H9 (cell line): ENCODE measurements at regions not wholly inside any gene's neighbourhood (a gene's known extent, or its start where the extent isn't known, plus 50 kb on each side); places are given as distances from the start of the nearest gene placed in this dataset.

Experiments used
- DNase-seq: peaks from one replicate; pipeline ENCODE4 v3.0.0-alpha.2; 2017
- H2AFZ ChIP-seq: one replicate; pipeline ENCODE4 v1.6.1; 2013; ENCODE audit warnings: mild to moderate bottlenecking, low read length, control low read depth, moderate library complexity
- H2AK5ac ChIP-seq: 2 replicates; pipeline ENCODE4 v1.6.1; 2013; ENCODE audit warnings: low read length, control low read depth, mixed read lengths; ENCODE audit not compliant: insufficient read length
- H2BK120ac ChIP-seq: one replicate; pipeline ENCODE4 v1.6.1; 2013; ENCODE audit warnings: low read depth, mild to moderate bottlenecking, low read length, control low read depth, inconsistent platforms; ENCODE audit not compliant: poor library complexity, severe bottlenecking
- H2BK12ac ChIP-seq: 2 replicates; pipeline ENCODE4 v1.6.1; 2013; ENCODE audit warnings: low read length, control low read depth, mixed read lengths, low read depth; ENCODE audit not compliant: insufficient read length
- H2BK15ac ChIP-seq: 2 replicates; pipeline ENCODE4 v1.6.1; 2013; ENCODE audit warnings: low read depth, low read length, control low read depth
- H2BK20ac ChIP-seq: one replicate; pipeline ENCODE4 v1.6.1; 2013; ENCODE audit warnings: low read depth, mild to moderate bottlenecking, low read length, control low read depth, inconsistent platforms; ENCODE audit not compliant: poor library complexity, severe bottlenecking
- H2BK5ac ChIP-seq: 2 replicates; pipeline ENCODE4 v1.6.1; 2013; ENCODE audit warnings: low read length, control low read depth, mixed read lengths; ENCODE audit not compliant: insufficient read length
- H3K14ac ChIP-seq: 2 replicates; pipeline ENCODE4 v1.6.1; 2013; ENCODE audit warnings: low read length, control low read depth; ENCODE audit not compliant: insufficient read depth
- H3K18ac ChIP-seq: 2 replicates; pipeline ENCODE4 v1.6.1; 2013; ENCODE audit warnings: low read depth, mild to moderate bottlenecking, mixed read lengths, low read length, control low read depth; ENCODE audit not compliant: insufficient read length
- H3K23ac ChIP-seq: 2 replicates; pipeline ENCODE4 v1.6.1; 2013; ENCODE audit warnings: low read length, control low read depth, mixed read lengths, low read depth; ENCODE audit not compliant: insufficient read length
- H3K23me2 ChIP-seq: 2 replicates; pipeline ENCODE4 v1.6.1; 2013; ENCODE audit warnings: low read depth, mild to moderate bottlenecking, mixed read lengths, low read length, control low read depth; ENCODE audit not compliant: insufficient read length, poor library complexity, severe bottlenecking
- H3K27ac ChIP-seq: 2 replicates; pipeline ENCODE4 v1.5.1; 2013; ENCODE audit warnings: low read length, control low read depth, mixed read lengths, low read depth; ENCODE audit not compliant: insufficient read length
- H3K27me3 ChIP-seq: 2 replicates; pipeline ENCODE4 v1.6.1; 2013; ENCODE audit warnings: low read length, control low read depth, inconsistent platforms; ENCODE audit not compliant: insufficient read depth
- H3K4ac ChIP-seq: 2 replicates; pipeline ENCODE4 v1.6.1; 2013; ENCODE audit warnings: low read depth, mild to moderate bottlenecking, control low read depth, inconsistent platforms, low read length, moderate library complexity
- H3K4me1 ChIP-seq: 2 replicates; pipeline ENCODE4 v1.6.1; 2013; ENCODE audit warnings: low read length, control low read depth, inconsistent platforms; ENCODE audit not compliant: insufficient read depth
- H3K4me2 ChIP-seq: 2 replicates; pipeline ENCODE4 v1.6.1; 2013; ENCODE audit warnings: low read length, control low read depth, mixed read lengths; ENCODE audit not compliant: insufficient read length, insufficient read depth
- H3K56ac ChIP-seq: 2 replicates; pipeline ENCODE4 v1.6.1; 2013; ENCODE audit warnings: low read depth, mild to moderate bottlenecking, mixed read lengths, low read length, control low read depth; ENCODE audit not compliant: insufficient read length
- H3K79me1 ChIP-seq: 2 replicates; pipeline ENCODE4 v1.6.1; 2013; ENCODE audit warnings: low read depth, mild to moderate bottlenecking, moderate library complexity, low read length, control low read depth, inconsistent platforms; ENCODE audit not compliant: insufficient read depth, poor library complexity, severe bottlenecking
- H3K79me2 ChIP-seq: 2 replicates; pipeline ENCODE4 v1.6.1; 2013; ENCODE audit warnings: low read length, control low read depth, inconsistent platforms; ENCODE audit not compliant: insufficient read depth
- H3K9ac ChIP-seq: 2 replicates; pipeline ENCODE4 v1.6.1; 2013; ENCODE audit warnings: low read length, control low read depth, mixed read lengths; ENCODE audit not compliant: insufficient read length; ENCODE audit errors: extremely low read depth
- H3K9me3 ChIP-seq: one replicate; pipeline ENCODE4 v1.6.1; 2013; ENCODE audit warnings: low read depth, low read length, inconsistent platforms; ENCODE audit not compliant: control insufficient read depth
- H3T11ph ChIP-seq: one replicate; pipeline ENCODE4 v1.6.1; 2013; ENCODE audit warnings: mild to moderate bottlenecking, low read length, control low read depth, inconsistent platforms
- H4K20me1 ChIP-seq: one replicate; pipeline ENCODE4 v1.6.1; 2013; ENCODE audit not compliant: control insufficient read depth, insufficient read length, insufficient read depth
- H4K5ac ChIP-seq: 2 replicates; pipeline ENCODE4 v1.6.1; 2013; ENCODE audit warnings: low read depth, mild to moderate bottlenecking, mixed read lengths, low read length, control low read depth; ENCODE audit not compliant: insufficient read length
- H4K8ac ChIP-seq: replicated peaks from 2 replicates; pipeline ENCODE4 v1.6.1; 2013; ENCODE audit warnings: low read length, control low read depth, mixed read lengths, low read depth; ENCODE audit not compliant: insufficient read length
- H4K91ac ChIP-seq: 2 replicates; pipeline ENCODE4 v1.6.1; 2013; ENCODE audit warnings: low read depth, mild to moderate bottlenecking, moderate library complexity, mixed read lengths, low read length, control low read depth; ENCODE audit not compliant: insufficient read length
- H3K27ac Mint-ChIP-seq, 3 experiments: 2 replicates in 2 of 3; 3 replicates in 1 of 3; pipeline ENCODE4 v1.8.0; 2020 to 2021; ENCODE audit warnings: mixed read lengths in 3 of 3, mild to moderate bottlenecking in 1 of 3, moderate library complexity in 1 of 3
- H3K27me3 Mint-ChIP-seq: 2 replicates; pipeline ENCODE4 v1.8.0; 2021; ENCODE audit warnings: low read depth, mild to moderate bottlenecking, moderate library complexity, mixed read lengths
- H3K36me3 Mint-ChIP-seq, 3 experiments: 2 replicates in 2 of 3; 3 replicates in 1 of 3; pipeline ENCODE4 v1.8.0; 2020 to 2021; ENCODE audit warnings: low read depth in 3 of 3, mixed read lengths in 3 of 3; ENCODE audit not compliant: insufficient read depth in 1 of 3
- H3K4me1 Mint-ChIP-seq, 2 experiments: 2 replicates each; pipeline ENCODE4 v1.8.0; 2020; ENCODE audit warnings: mixed read lengths in 2 of 2
- H3K4me3 Mint-ChIP-seq, 2 experiments: 2 replicates in 1 of 2; 3 replicates in 1 of 2; pipeline ENCODE4 v1.8.0; 2020 to 2021; ENCODE audit warnings: mild to moderate bottlenecking in 2 of 2, mixed read lengths in 2 of 2, moderate library complexity in 1 of 2
- H3K9me3 Mint-ChIP-seq, 2 experiments: 2 replicates in 1 of 2; 3 replicates in 1 of 2; pipeline ENCODE4 v1.8.0; 2020; ENCODE audit warnings: mild to moderate bottlenecking in 2 of 2, mixed read lengths in 2 of 2, moderate library complexity in 1 of 2
- WGBS: extraction: QIAGEN DNeasy Blood & Tissue Kit; methylation state at CpG from one replicate; pipeline ENCODE4 v1.1.7; 2013; ENCODE audit warnings: missing lambda C conversion rate, low lambda C conversion rate, mixed read lengths; ENCODE audit not compliant: insufficient read length; ENCODE audit errors: extremely low coverage; 5-methylcytosine and 5-hydroxymethylcytosine counted together
- TF ChIP-seq, protein P1 (sequence below): fragments of 200-600 bp; sonication (generic); conservative IDR thresholded peaks from 3 replicates; pipeline ENCODE4 v1.8.0; 2021; ENCODE audit warnings: antibody characterized with exemption, mild to moderate bottlenecking

DNA sequence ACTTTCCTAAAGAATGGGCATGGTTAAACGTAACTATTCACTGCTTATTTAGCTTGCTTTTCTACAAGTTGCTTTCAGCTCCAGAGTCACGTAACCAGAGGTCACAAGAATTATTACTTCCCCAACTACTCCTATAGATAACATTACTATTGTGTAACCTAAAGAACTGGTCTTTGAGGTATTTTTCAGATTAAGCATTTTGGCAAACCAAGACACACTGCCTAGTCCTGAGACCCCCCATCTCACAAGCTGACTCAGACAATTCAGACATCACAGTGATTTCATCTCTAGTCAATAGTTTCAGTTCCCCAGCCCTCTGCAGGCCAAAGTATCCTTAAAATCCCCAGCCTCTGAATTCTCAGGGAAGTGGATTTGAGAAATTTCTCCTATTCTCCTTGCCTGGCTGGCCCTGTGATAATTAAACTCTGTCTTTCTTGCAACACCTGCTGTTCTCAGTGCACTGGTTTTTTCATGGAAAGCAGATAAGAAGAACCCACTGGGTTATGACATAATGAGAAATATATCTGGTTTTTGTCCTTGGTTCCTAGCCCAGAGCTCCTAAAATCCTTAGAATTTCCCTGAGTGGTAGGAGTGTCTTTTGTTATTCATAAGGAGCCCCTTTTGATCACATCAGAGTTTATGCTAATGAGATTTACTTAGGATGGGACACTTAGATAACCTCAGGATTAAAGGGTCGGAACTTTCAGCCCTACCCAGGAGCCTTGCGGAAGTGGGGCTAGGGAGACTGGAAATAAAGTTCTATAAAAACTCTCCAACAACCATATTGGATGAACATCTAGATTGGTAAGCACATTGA, 1310.8 kb upstream of the CHAC2 start:
- Histone ChIP-seq H3K27me3 (no peaks in the 10 kb centered on the region), H3K23ac (no peak overlapping the region), H2AK5ac (no peak overlapping the region), H3K14ac (no peak overlapping the region), H3K18ac (no peak overlapping the region), H3K56ac (no peak overlapping the region), H4K8ac (no peak overlapping the region), H3K79me1 (no peaks in the 10 kb centered on the region), H3K4ac (no peak overlapping the region), H4K91ac (no peak overlapping the region), H4K5ac (no peak overlapping the region), H3K23me2 (no peaks in the 10 kb centered on the region), H2BK12ac (no peak overlapping the region), H3K27ac (no peak overlapping the region), H3K9ac (no peak overlapping the region), H3K4me2 (no peak overlapping the region), H2BK120ac (no peak overlapping the region), H2BK15ac (no peak overlapping the region), H2AFZ (no peak overlapping the region), H3T11ph (no peak overlapping the region), H2BK5ac (no peak overlapping the region), H3K4me1 (peaks cover 4% of the 10 kb centered on the region; the same call in 1 of the 2 replicates), H3K79me2 (no peaks in the 10 kb centered on the region), H3K9me3 (no peaks in the 10 kb centered on the region), H4K20me1 (no peaks in the 10 kb centered on the region), H2BK20ac (no peak overlapping the region)
- Mint-ChIP-seq H3K36me3 (no peaks in the 10 kb centered on the region), H3K27ac (peak overlapping the region in 2 of 3 experiments; percentile 57 to 86; a peak in 4 of 7 replicates), H3K4me1 (peaks cover 21 to 24% of the 10 kb centered on the region in 2 experiments), H3K27me3 (no peaks in the 10 kb centered on the region), H3K4me3 (no peak overlapping the region), H3K9me3 (no peaks in the 10 kb centered on the region)
- DNase-seq: no peak
- TF ChIP-seq, protein P1, sequence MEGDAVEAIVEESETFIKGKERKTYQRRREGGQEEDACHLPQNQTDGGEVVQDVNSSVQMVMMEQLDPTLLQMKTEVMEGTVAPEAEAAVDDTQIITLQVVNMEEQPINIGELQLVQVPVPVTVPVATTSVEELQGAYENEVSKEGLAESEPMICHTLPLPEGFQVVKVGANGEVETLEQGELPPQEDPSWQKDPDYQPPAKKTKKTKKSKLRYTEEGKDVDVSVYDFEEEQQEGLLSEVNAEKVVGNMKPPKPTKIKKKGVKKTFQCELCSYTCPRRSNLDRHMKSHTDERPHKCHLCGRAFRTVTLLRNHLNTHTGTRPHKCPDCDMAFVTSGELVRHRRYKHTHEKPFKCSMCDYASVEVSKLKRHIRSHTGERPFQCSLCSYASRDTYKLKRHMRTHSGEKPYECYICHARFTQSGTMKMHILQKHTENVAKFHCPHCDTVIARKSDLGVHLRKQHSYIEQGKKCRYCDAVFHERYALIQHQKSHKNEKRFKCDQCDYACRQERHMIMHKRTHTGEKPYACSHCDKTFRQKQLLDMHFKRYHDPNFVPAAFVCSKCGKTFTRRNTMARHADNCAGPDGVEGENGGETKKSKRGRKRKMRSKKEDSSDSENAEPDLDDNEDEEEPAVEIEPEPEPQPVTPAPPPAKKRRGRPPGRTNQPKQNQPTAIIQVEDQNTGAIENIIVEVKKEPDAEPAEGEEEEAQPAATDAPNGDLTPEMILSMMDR: peak; percentile 28; the same call in 2 of the 3 replicates
- no CpG with 5 or more reads among the region's 4 CpGs for WGBS
